ENCODE measurements at regions not wholly inside any gene's neighbourhood (a gene's known extent, or its start where the extent isn't known, plus 50 kb on each side); places are given as distances from the start of the nearest gene placed in this dataset.

GRCh38 chr12:98151984-98152383 lies 363.4 kb upstream of the TMPO start:
- FAIRE-seq, result no peak

GRCh38 chr12:98154850-98155249 lies 360.5 kb upstream of the TMPO start:
- no peak for FAIRE-seq

- FAIRE-seq, result no peak
Observed at GRCh38 chr12:98156697-98157096, 358.7 kb upstream of the TMPO start.

- no peak for FAIRE-seq
Observed at GRCh38 chr12:98162906-98163678, 352.3 kb upstream of the TMPO start.

- no peak for FAIRE-seq
Observed at GRCh38 chr12:98172304-98172703, 343.1 kb upstream of the TMPO start.

GRCh38 chr12:98172801-98173200 lies 342.6 kb upstream of the TMPO start:
- FAIRE-seq, result no peak

- no peak for FAIRE-seq
Observed at GRCh38 chr12:98173773-98174427, 341.5 kb upstream of the TMPO start.

- no peak for FAIRE-seq
Observed at GRCh38 chr12:98174428-98174809, 341.0 kb upstream of the TMPO start.

DNA sequence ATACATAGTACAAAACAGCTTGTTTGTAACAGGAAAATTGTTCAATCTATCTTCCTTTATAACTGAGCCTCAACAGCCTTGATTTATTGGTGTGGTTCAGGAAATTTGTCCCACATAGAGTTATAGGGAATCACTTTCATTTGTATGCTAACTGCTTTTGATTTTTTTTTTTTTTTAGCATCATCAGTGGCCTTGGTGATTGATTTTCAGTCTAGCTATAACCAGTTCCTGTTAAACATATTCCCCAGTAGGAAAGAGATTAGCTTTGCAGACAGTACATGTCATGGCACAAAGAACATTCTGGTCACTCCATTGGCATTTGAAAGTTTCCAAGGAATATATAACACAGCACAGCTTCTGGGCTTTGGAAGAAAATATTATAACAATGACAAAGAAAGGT lies 337.3 kb upstream of the TMPO start:
- FAIRE-seq, result no peak

GRCh38 chr12:98179151-98179550 lies 336.2 kb upstream of the TMPO start:
- no peak for FAIRE-seq

GRCh38 chr12:98180603-98181002 lies 334.8 kb upstream of the TMPO start:
- no peak for FAIRE-seq

GRCh38 chr12:98182821-98183220 lies 332.6 kb upstream of the TMPO start:
- no peak for FAIRE-seq

- FAIRE-seq, result no peak
Observed at GRCh38 chr12:98185606-98186005, 329.8 kb upstream of the TMPO start.

GRCh38 chr12:98188650-98189077 lies 326.7 kb upstream of the TMPO start:
- no peak for FAIRE-seq

GRCh38 chr12:98194591-98194990 lies 320.8 kb upstream of the TMPO start:
- no peak for FAIRE-seq

DNA sequence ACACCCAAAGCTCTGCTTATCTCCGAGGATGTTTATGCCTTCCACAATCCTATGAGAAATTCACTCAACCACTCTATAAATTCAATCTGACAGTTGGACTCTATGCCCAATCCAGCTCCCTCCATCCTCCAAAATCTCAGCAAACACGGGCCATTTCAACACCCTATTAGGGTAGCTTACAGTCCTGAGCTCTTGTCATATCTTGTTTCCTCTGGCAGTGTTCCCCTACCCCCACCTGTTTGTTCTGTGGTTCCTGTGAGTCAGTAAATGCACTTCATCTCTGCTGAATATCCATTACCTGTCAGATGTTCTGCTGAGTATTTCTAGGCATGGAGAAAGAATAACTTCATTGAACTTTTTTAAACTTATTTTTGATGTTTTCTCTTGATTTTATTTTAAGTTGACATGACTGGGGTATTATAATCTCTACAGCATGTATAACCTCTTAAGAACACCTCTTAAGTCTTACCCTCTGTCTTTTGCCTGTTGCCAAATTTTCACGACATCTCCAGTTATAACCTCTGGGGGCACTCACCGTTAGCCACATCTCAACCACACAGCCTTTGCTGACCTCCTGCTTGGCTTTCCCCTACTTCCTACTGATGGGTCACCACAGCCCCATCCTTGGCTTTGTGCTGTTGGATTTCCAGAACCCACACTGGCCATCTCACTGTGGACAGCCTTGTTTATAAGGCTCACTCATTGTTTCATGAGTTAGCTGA lies 317.0 kb upstream of the TMPO start:
- FAIRE-seq, result no peak

DNA sequence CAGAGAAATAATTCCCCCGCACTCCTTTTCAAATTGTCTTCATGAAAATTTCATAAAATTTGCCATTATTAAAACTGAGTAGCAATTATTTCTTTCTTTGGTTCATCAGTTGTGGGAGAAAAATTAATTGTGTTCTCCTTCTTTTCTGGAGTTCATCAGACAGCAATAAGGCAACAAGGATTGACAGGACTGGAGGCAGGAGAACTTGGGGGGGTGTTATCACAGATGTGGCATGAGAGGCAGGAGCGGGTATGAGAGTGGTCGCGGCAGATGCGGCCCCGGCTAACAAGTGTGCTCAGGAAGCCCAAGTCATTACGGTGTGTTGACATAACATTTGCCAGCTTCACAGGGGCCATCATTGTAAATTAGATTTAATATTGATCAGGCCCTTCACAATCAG lies 306.6 kb upstream of the TMPO start:
- no peak for FAIRE-seq

DNA sequence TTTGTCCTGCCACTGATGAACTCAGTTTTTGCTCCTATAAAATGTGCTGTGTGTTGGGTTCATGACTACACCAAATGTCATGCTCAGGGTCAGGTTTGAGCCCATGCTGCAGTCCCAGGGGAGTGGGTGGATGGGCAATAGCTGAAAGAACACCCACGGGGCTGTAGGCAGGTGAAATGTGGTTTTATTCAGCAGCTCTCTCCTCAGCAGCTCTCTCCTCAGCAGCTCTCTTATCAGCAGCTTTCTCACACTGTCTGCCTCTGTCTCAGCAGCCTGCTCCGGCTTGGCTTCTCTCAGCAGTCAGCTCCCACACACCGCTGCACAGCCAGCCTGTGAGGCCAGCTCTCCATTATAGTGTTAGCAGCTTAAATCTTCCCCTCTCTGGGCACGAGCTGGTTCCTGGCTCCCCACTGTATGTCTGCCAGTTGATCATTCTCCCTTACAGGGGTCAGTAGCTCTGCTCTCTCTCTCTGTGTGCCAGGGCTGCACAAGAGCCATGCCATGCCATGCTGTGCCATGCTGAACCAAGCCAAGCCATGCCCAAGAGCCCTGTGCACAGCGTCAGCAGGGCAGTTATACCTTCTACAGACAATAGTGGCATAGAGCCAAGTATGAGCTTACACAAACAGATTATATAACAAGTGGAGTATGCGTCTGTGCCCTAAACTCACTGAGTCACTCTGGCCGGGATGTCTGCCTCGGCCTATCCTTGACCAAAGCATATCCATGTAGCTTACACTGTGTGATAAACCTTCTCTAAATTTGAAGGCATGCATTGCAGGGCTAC lies 303.3 kb upstream of the TMPO start:
- no peak for FAIRE-seq

DNA sequence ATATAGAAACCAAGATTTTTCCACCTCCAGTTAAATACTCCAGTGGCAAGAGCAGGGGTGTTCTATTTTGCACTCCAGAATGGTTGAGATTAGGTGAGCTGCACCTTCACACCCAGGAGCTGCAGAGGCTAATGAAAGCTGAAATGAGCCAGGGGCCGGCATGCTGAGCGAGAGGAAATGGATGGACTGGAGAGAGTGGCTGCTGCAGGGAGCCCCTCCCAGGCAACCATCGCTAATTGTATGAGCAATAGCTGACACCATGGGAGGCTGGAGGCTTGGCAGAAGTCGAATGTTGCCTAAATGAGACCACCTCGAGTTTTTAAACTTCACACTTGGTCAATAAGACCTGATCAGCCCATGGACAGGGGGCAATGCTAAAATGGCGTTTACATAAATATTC lies 301.8 kb upstream of the TMPO start:
- FAIRE-seq, result no peak

DNA sequence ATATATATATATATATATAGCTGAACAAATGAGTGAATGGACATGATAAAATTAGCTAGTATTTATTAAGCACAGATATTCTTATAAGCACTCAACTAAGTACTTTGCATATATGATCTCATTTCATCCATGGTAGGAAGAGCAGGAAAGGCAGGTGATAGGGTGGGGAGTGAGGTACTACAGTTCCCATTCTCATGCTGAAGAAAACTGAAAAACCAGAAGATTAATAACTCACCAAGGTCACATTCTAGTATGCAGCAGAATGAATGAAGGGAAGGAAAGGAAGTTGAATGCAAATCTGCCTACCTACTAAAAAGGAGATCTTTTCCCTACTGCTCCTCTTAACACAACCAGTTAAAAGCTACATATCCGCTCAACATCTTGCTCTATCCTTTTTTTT lies 298.1 kb upstream of the TMPO start:
- FAIRE-seq, result no peak

DNA sequence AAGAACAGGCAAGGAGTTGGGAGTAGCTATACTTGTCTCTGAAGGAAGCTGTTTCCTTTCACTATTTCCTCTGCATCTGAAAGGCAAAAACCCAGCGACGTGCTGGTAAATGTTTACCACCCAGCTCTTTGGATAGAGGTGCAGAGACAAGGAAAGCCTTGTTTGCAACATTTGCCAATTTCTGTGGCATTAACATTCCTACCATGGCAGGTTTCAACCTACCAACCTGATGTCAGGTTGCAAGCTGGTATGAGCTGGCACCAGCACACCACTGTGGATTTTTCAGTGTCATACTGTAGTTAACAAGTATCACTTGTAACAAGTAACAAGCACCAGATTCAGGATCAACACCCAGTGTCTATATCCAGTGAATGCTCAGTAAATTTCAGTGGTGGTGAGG lies 294.8 kb upstream of the TMPO start:
- no peak for FAIRE-seq

- FAIRE-seq, result no peak
Observed at GRCh38 chr12:98221243-98221808, 294.1 kb upstream of the TMPO start.

- no peak for FAIRE-seq
Observed at GRCh38 chr12:98222135-98222534, 293.3 kb upstream of the TMPO start.
